Stimulated activated CD8-positive, alpha-beta memory T cell treated with anti-CD3 and anti-CD28 coated beads, Interleukin-2, amount 100 ng/mL, for 1 hour (primary cell): ENCODE measurements at regions not wholly inside any gene's neighbourhood (a gene's known extent, or its start where the extent isn't known, plus 50 kb on each side); places are given as distances from the start of the nearest gene placed in this dataset.
"Not testable (repeated sequence)": the region's sequence is repeated elsewhere in the genome, so short reads cannot be mapped to it uniquely, and the experiment has no call there.

ENCODE experiments used
- DNase-seq, 2 donors: peaks; one replicate each; pipeline ENCODE4 v3.0.0-alpha.2; 2020; ENCODE audit warnings: low read depth in 2 of 2

GRCh38 chr15:96818861-96819260, 488.4 kb downstream of the NR2F2 start:
- no peak for DNase-seq

GRCh38 chr15:96827981-96828380, 497.5 kb downstream of the NR2F2 start:
- DNase-seq = no peak

DNA sequence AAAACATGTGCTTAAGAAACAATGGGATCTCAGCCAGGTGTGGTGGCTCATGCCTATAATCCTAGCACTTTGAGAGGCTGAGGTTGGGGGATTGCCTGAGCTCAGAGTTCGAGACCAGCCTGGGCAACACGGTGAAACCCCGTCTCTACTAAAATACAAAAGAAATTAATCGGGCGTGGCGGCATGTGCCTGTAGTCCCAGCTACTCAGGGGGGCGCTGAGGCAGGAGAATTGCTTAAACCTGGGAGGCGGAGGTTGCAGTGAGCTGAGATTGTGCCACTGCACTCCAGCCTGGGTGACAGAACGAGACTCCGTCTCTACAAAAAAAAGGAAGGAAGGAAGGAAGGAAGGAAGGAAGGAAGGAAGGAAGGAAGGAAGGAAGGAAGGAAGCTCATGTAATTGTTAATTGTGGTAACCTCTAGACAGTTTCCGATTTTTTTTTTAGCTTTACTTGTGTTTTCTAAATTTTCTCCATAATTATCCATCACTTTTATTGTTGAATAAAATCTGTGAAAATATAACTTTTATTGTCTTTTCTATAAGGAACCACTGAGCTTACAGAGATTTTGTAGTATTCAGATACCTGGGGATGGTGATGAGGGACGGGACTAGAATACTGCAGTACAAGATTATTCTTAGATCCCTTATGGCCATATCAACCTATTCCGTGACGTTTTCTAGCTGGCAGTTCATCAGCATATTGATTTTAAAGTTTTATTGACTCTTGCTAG, 506.9 kb downstream of the NR2F2 start:
- DNase-seq = no peak

DNA sequence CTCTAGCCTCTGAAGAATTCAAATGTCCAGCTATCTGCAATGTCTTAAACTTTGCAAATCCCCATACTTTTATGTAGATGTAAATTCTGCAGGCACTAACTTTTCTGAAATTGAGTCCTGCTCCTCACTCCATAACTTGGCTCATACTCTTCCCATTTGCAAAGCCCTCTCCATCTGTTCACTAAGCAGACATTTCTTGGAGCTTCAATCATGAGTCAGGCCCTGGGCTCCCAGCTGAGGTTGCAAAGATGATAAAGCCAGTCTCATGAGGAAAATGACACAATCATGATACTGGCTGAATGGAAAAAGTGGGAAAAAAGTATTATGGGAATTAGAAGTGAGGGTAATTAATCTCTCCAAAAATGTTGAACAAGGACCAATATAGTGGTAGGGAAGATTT, 507.6 kb downstream of the NR2F2 start:
- no peak for DNase-seq

GRCh38 chr15:96849271-96849900, 518.9 kb downstream of the NR2F2 start:
- no peak for DNase-seq

DNA sequence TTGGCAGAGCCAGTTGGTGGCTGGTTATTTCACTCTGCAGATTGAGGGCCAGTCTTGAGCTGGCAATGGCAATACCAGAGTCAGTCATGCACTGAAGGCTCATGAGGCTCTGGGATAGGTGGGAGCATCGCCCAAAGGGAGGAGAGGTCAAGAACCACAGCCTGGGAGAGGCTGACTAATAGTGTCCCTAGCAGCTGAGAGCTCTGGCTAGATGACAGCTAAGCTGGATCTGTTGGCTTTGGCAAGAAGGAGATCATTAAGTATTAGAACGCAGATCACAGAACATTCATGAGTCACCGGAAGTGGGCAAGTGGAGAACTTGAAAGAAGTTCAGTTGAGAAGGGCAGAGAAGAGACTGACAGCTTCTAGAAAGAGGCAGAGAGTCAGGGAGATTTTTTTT, 521.1 kb downstream of the NR2F2 start:
- DNase-seq = no peak

- no peak for DNase-seq
Measured at GRCh38 chr15:96858694-96859093, 528.2 kb downstream of the NR2F2 start.

GRCh38 chr15:96860741-96861140, 530.2 kb downstream of the NR2F2 start:
- no peak for DNase-seq

GRCh38 chr15:96867992-96868391, 537.5 kb downstream of the NR2F2 start:
- DNase-seq = no peak

- no peak for DNase-seq
Measured at GRCh38 chr15:96869122-96869521, 538.6 kb downstream of the NR2F2 start.

DNA sequence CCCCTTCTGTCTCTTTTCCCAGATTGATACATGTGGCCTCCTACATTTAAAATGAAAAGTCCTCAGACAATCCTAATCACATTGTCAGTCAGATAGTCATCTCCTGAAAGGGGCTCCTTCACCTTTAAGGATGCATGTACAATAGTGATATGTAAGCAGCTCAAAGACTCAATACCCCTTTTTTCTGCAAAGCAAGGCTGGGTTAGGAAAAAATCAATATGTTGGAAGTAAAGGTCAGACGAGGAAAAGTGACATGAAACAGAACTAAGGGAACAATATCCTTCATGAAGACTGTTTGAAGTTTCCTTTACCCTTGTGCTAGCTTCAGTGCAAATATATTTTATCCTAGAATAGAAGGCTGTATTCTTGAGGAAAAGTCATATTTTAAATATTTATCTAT, 539.3 kb downstream of the NR2F2 start:
- DNase-seq = no peak

DNA sequence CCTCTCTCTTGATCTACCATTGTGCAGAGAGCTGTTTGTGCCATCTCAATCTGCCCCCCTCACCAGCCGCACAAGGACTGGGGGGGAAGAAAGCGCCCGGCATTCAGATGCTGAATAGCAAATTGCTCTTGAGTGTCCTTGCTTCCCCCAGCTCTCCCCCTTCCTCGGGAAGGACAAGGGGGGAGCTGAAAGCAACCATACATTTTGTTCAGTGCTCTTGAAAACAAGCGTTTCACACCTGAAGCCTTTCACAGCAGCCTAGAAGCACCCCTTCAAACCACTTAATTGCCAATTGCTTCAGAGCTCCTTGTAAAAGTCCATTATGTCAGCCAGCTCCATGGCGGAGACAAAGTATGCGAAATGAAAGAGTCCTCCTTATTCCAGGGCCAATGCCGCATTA, 540.1 kb downstream of the NR2F2 start:
- DNase-seq = no peak

- not testable (repeated sequence) for DNase-seq
Measured at GRCh38 chr15:96877442-96877841, 546.9 kb downstream of the NR2F2 start.

DNA sequence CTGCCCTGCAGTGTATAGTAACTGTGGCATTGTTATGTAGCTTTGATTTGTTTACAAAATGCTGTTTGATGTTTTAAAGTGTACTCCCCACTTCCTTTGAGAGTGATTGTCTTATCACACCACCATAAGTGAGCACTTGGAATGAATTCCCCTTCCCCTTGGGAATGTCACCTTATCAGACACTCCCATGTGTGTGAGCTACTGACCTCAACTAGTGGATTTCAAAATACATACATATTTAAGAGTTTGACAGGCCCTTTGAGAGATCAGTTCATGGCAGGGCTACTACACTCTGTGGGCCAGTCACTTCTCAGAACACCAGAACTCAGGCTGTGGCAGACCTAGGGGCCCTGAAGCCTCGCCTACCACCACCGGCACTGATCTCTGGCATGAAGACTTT, 547.6 kb downstream of the NR2F2 start:
- DNase-seq = no peak

DNA sequence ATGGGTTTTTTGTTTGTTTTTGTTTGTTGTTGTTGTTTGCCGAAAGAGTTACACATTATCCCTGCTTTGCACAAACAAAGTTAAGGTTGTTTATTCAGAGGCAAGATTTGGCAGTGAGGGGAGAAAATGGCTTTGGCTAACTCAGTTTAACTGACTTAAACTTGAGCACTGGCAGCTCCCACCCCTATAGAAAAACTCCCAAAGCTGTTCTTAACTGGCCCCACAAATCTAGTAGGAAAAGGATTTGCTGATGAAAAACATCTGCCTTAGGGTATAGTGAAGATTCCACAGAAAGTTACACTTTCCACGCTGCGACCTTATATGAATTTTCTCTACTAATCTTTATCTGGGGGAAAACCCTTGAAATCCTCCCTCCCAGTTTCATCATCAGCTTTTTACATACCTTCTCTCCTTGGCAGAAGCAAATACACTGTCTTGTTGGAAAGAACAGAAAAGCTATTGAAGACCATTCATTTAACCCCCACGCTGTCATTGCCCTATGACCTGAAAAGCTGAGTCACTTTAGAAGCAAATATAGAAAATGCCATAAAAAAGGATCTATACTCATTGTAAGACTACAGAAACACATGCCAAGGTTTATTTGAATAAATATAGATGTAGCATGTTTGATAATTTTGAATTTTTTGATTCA, 551.7 kb downstream of the NR2F2 start:
- no peak for DNase-seq

DNA sequence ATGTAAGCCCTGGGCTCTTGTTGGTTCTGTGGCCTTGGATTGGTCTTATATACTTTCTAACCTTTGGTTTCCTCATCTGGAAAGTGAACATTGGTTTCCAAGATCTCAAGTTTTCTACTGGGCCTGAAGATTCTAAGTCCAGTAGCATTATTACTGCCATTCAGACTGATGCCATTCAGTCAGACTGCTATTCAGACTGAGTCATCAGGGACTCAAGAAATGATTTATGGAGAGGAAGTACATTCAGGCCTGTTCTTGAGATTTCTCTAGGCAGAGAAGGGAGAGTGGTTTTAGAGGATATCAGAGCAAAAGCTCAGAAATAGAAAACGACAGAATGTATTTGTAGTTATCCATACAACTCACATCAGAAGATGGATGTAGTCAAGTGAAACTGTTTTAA, 557.2 kb downstream of the NR2F2 start:
- DNase-seq = no peak

DNA sequence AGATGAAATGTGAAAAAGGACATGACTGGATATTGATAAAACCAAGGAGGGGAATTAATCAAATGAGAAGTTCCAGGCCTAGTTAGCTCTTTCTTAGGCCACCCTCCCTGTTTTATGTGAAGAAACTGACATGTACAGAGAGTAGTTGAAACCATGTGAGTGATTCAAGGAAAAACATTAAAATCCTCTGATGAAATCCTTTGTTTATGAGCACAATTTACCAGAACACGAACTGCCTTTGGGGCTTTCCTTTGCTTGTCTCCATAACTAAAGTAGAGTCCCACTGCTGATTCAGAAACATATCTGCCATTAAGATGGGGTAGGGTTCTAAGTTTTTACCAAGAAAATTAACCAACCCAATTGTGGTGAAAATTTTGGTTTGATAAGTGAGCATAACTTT, 558.3 kb downstream of the NR2F2 start:
- DNase-seq = no peak

- DNase-seq = no peak
Measured at GRCh38 chr15:96889734-96890480, 559.4 kb downstream of the NR2F2 start.

- no peak for DNase-seq
Measured at GRCh38 chr15:96891046-96891445, 560.5 kb downstream of the NR2F2 start.

- DNase-seq = no peak
Measured at GRCh38 chr15:96893159-96893906, 562.8 kb downstream of the NR2F2 start.

GRCh38 chr15:96894659-96895058, 564.2 kb downstream of the NR2F2 start:
- DNase-seq = no peak

DNA sequence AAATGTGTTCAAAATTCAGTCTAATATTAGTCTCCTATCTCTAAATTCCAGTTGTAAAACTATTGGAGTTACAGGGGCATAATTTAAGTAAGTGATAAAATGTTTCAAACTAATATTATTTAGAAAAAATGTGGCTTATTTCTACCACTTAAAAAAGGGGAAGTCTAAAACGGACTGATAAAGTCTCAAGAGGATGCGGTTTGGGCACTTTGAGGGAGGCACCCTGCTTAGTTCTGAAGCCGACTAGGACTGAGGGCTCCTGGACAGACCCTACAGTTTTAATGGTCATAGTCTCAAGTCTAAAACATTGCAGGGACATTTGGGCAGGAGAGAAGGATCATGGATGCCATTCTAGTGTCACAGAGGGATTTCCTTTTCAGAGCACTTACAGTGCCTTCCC, 566.3 kb downstream of the NR2F2 start:
- no peak for DNase-seq
